GM12891 (cell line): ENCODE measurements at regions not wholly inside any gene's neighbourhood (a gene's known extent, or its start where the extent isn't known, plus 50 kb on each side); places are given as distances from the start of the nearest gene placed in this dataset.

Experiments
- POLR2A ChIP-seq: IDR thresholded peaks from 2 replicates; pipeline ENCODE4 v1.6.1; 2011; ENCODE audit warnings: low read depth, low read length, control low read depth
- POLR2AphosphoS5 ChIP-seq: IDR thresholded peaks from 2 replicates; pipeline ENCODE4 v1.6.1; 2011; ENCODE audit warnings: low read depth, low read length, control low read depth
- POU2F2 ChIP-seq: IDR thresholded peaks from 2 replicates; pipeline ENCODE4 v1.6.1; 2011; ENCODE audit warnings: low read depth, mild to moderate bottlenecking, control low read depth, low read length, moderate library complexity
- SPI1 ChIP-seq: IDR thresholded peaks from 2 replicates; pipeline ENCODE4 v1.6.1; 2011; ENCODE audit warnings: low read depth, low read length, control low read depth
- TAF1 ChIP-seq: IDR thresholded peaks from 2 replicates; pipeline ENCODE4 v1.6.1; 2011; ENCODE audit warnings: low read depth, low read length, control low read depth

GRCh38 chr1:94727846-94728715 lies 92.1 kb upstream of the SLC44A3 start:
- no peak for TF ChIP-seq POLR2AphosphoS5
- no peak for TF ChIP-seq POLR2A
- no peak for TF ChIP-seq TAF1
- no peak for TF ChIP-seq SPI1
- TF ChIP-seq POU2F2, result no peak
